ENCODE measurements at regions not wholly inside any gene's neighbourhood (a gene's known extent, or its start where the extent isn't known, plus 50 kb on each side); places are given as distances from the start of the nearest gene placed in this dataset.

GRCh38 chr15:70505936-70506912 is 257.1 kb downstream of the UACA start:
- no peak for DNase-seq (ENCODE audit: low spot score)

- DNase-seq (ENCODE audit: low spot score): no peak
Observed at GRCh38 chr15:70505411-70505919, 257.9 kb downstream of the UACA start.

- no peak for DNase-seq (ENCODE audit: low spot score)
Observed at GRCh38 chr15:70504988-70505387, 258.4 kb downstream of the UACA start.

GRCh38 chr15:70504299-70504951 is 258.9 kb downstream of the UACA start:
- no peak for DNase-seq (ENCODE audit: low spot score)

GRCh38 chr15:70503798-70504298 is 259.5 kb downstream of the UACA start:
- DNase-seq (ENCODE audit: low spot score): no peak

GRCh38 chr15:70503073-70503745 is 260.1 kb downstream of the UACA start:
- DNase-seq (ENCODE audit: low spot score): no peak

- no peak for DNase-seq (ENCODE audit: low spot score)
Observed at GRCh38 chr15:70502529-70502928, 260.8 kb downstream of the UACA start.

GRCh38 chr15:70501849-70502248 is 261.5 kb downstream of the UACA start:
- DNase-seq (ENCODE audit: low spot score): no peak

GRCh38 chr15:70501121-70501727 is 262.1 kb downstream of the UACA start:
- no peak for DNase-seq (ENCODE audit: low spot score)

- DNase-seq (ENCODE audit: low spot score): no peak
Observed at GRCh38 chr15:70499791-70500190, 263.6 kb downstream of the UACA start.

- no peak for DNase-seq (ENCODE audit: low spot score)
Observed at GRCh38 chr15:70498096-70498626, 265.2 kb downstream of the UACA start.

GRCh38 chr15:70497661-70498060 is 265.7 kb downstream of the UACA start:
- DNase-seq (ENCODE audit: low spot score): no peak

GRCh38 chr15:70495991-70496599 is 267.3 kb downstream of the UACA start:
- DNase-seq (ENCODE audit: low spot score): no peak

GRCh38 chr15:70494852-70495571 is 268.3 kb downstream of the UACA start:
- DNase-seq (ENCODE audit: low spot score): peak; percentile 63

GRCh38 chr15:70494517-70494851 is 268.9 kb downstream of the UACA start:
- DNase-seq (ENCODE audit: low spot score): no peak

- DNase-seq (ENCODE audit: low spot score): no peak
Observed at GRCh38 chr15:70493787-70494516, 269.4 kb downstream of the UACA start.

- DNase-seq (ENCODE audit: low spot score): no peak
Observed at GRCh38 chr15:70493376-70493775, 270.0 kb downstream of the UACA start.

GRCh38 chr15:70492240-70493177 is 270.8 kb downstream of the UACA start:
- DNase-seq (ENCODE audit: low spot score): no peak

- no peak for DNase-seq (ENCODE audit: low spot score)
Observed at GRCh38 chr15:70491641-70492040, 271.7 kb downstream of the UACA start.
